Memory B cell (primary cell): ENCODE measurements at regions not wholly inside any gene's neighbourhood (a gene's known extent, or its start where the extent isn't known, plus 50 kb on each side); places are given as distances from the start of the nearest gene placed in this dataset.
"Not testable (repeated sequence)": the region's sequence is repeated elsewhere in the genome, so short reads cannot be mapped to it uniquely, and the experiment has no call there.

Experiments
- ATAC-seq: fragments of 150-1000 bp; cut with Tn5 transposase; 2 replicates; pipeline ENCODE4 v1.10.0; 2021; ENCODE audit warnings: low read depth, mild to moderate bottlenecking, moderate library complexity
- DNase-seq, 2 donors: peaks; one replicate each; pipeline ENCODE4 v3.0.0; 2022; ENCODE audit warnings: low spot score in 2 of 2
- H3K27ac Mint-ChIP-seq: one replicate; pipeline ENCODE4 v1.8.0; 2022; ENCODE audit warnings: mild to moderate bottlenecking, moderate library complexity, mixed read lengths
- H3K27me3 Mint-ChIP-seq: one replicate; pipeline ENCODE4 v1.8.0; 2022; ENCODE audit warnings: mixed read lengths
- H3K36me3 Mint-ChIP-seq: one replicate; pipeline ENCODE4 v1.8.0; 2022; ENCODE audit warnings: mild to moderate bottlenecking, mixed read lengths
- H3K4me1 Mint-ChIP-seq: one replicate; pipeline ENCODE4 v1.8.0; 2022; ENCODE audit warnings: mixed read lengths
- H3K4me3 Mint-ChIP-seq: one replicate; pipeline ENCODE4 v1.8.0; 2022; ENCODE audit warnings: mild to moderate bottlenecking, moderate library complexity, mixed read lengths
- H3K9me3 Mint-ChIP-seq: one replicate; pipeline ENCODE4 v1.8.0; 2022; ENCODE audit warnings: mixed read lengths

- no peak for ATAC-seq
- Mint-ChIP-seq H3K4me3 (no peak overlapping the region), H3K4me1 (no peaks in the 10 kb centered on the region), H3K27ac (no peak overlapping the region), H3K9me3 (peaks cover 2% of the 10 kb centered on the region), H3K27me3 (peaks cover 8% of the 10 kb centered on the region), H3K36me3 (peaks cover 2% of the 10 kb centered on the region)
- no peak for DNase-seq
Observed at GRCh38 chr5:61215996-61216395, 53.7 kb upstream of the SMIM15 start.

GRCh38 chr5:61216741-61217140, 54.5 kb upstream of the SMIM15 start:
- ATAC-seq = no peak
- Mint-ChIP-seq H3K9me3 (peaks cover 2% of the 10 kb centered on the region), H3K4me3 (no peak overlapping the region), H3K4me1 (no peaks in the 10 kb centered on the region), H3K27ac (no peak overlapping the region), H3K27me3 (peaks cover 8% of the 10 kb centered on the region), H3K36me3 (peaks cover 2% of the 10 kb centered on the region)
- no peak for DNase-seq

GRCh38 chr5:61217214-61217613, 54.9 kb upstream of the SMIM15 start:
- Mint-ChIP-seq H3K9me3 (peaks cover 2% of the 10 kb centered on the region), H3K27me3 (peaks cover 8% of the 10 kb centered on the region), H3K36me3 (peaks cover 2% of the 10 kb centered on the region), H3K4me3 (no peak overlapping the region), H3K27ac (no peak overlapping the region), H3K4me1 (no peaks in the 10 kb centered on the region)
- DNase-seq (no peak), ATAC-seq (no peak)

GRCh38 chr5:61228229-61228628, 66.0 kb upstream of the SMIM15 start:
- Mint-ChIP-seq H3K27ac (no peak overlapping the region), H3K9me3 (peaks cover 2% of the 10 kb centered on the region), H3K27me3 (peaks cover 10% of the 10 kb centered on the region), H3K4me3 (no peak overlapping the region), H3K4me1 (peaks cover 3% of the 10 kb centered on the region), H3K36me3 (no peaks in the 10 kb centered on the region)
- ATAC-seq (no peak), DNase-seq (no peak)

- DNase-seq (no peak), ATAC-seq (peak; percentile 32)
- H3K27ac Mint-ChIP-seq = no peak overlapping the region
- no peak overlapping the region for H3K4me3 Mint-ChIP-seq
- peaks cover 3% of the 10 kb centered on the region for H3K4me1 Mint-ChIP-seq
- peaks cover 2% of the 10 kb centered on the region for H3K9me3 Mint-ChIP-seq
- H3K36me3 Mint-ChIP-seq = no peaks in the 10 kb centered on the region
- peaks cover 12% of the 10 kb centered on the region for H3K27me3 Mint-ChIP-seq
Observed at GRCh38 chr5:61228691-61229280, 66.5 kb upstream of the SMIM15 start.

- peaks cover 2% of the 10 kb centered on the region for H3K9me3 Mint-ChIP-seq
- no peak overlapping the region for H3K4me3 Mint-ChIP-seq
- no peak for ATAC-seq
- peaks cover 3% of the 10 kb centered on the region for H3K4me1 Mint-ChIP-seq
- H3K27me3 Mint-ChIP-seq = peaks cover 10% of the 10 kb centered on the region
- H3K36me3 Mint-ChIP-seq = no peaks in the 10 kb centered on the region
- DNase-seq = no peak
- no peak overlapping the region for H3K27ac Mint-ChIP-seq
Observed at GRCh38 chr5:61229416-61229815, 67.1 kb upstream of the SMIM15 start.

GRCh38 chr5:61230492-61230891, 68.2 kb upstream of the SMIM15 start:
- Mint-ChIP-seq H3K9me3 (peaks cover 2% of the 10 kb centered on the region), H3K4me3 (no peak overlapping the region), H3K27ac (no peak overlapping the region), H3K4me1 (peaks cover 3% of the 10 kb centered on the region), H3K27me3 (peaks cover 10% of the 10 kb centered on the region), H3K36me3 (no peaks in the 10 kb centered on the region)
- DNase-seq (no peak), ATAC-seq (no peak)

- Mint-ChIP-seq H3K9me3 (peaks cover 2% of the 10 kb centered on the region), H3K4me1 (peaks cover 3% of the 10 kb centered on the region)
Observed at GRCh38 chr5:61231813-61232212, 69.5 kb upstream of the SMIM15 start.

GRCh38 chr5:61232490-61233050, 70.3 kb upstream of the SMIM15 start:
- DNase-seq (no peak), ATAC-seq (no peak)
- Mint-ChIP-seq H3K4me3 (no peak overlapping the region), H3K27me3 (peaks cover 12% of the 10 kb centered on the region), H3K27ac (no peak overlapping the region), H3K4me1 (peaks cover 3% of the 10 kb centered on the region), H3K36me3 (no peaks in the 10 kb centered on the region), H3K9me3 (peaks cover 4% of the 10 kb centered on the region)

More at GRCh38 chr5:61231813-61232212, 69.5 kb upstream of the SMIM15 start:
- Mint-ChIP-seq H3K36me3 (no peaks in the 10 kb centered on the region), H3K27me3 (peaks cover 10% of the 10 kb centered on the region), H3K27ac (no peak overlapping the region), H3K4me3 (no peak overlapping the region)
- DNase-seq = no peak
- no peak for ATAC-seq

GRCh38 chr5:61234019-61234418, 71.8 kb upstream of the SMIM15 start:
- DNase-seq = no peak
- H3K4me1 Mint-ChIP-seq = peaks cover 3% of the 10 kb centered on the region
- no peak for ATAC-seq
- no peak overlapping the region for H3K27ac Mint-ChIP-seq
- no peak overlapping the region for H3K4me3 Mint-ChIP-seq
- H3K9me3 Mint-ChIP-seq = peaks cover 4% of the 10 kb centered on the region
- peaks cover 13% of the 10 kb centered on the region for H3K27me3 Mint-ChIP-seq
- H3K36me3 Mint-ChIP-seq = peaks cover 3% of the 10 kb centered on the region

- H3K4me3 Mint-ChIP-seq, ATAC-seq: not testable (repeated sequence)
Observed at GRCh38 chr5:61236715-61237114, 74.4 kb upstream of the SMIM15 start.

GRCh38 chr5:61245486-61245885, 83.2 kb upstream of the SMIM15 start:
- H3K27ac Mint-ChIP-seq = no peak overlapping the region
- DNase-seq (no peak), ATAC-seq (no peak)
- H3K4me3 Mint-ChIP-seq = no peak overlapping the region
- H3K36me3 Mint-ChIP-seq = peaks cover 5% of the 10 kb centered on the region
- no peaks in the 10 kb centered on the region for H3K4me1 Mint-ChIP-seq
- peaks cover 5% of the 10 kb centered on the region for H3K9me3 Mint-ChIP-seq
- H3K27me3 Mint-ChIP-seq = no peaks in the 10 kb centered on the region

More at GRCh38 chr5:61236715-61237114, 74.4 kb upstream of the SMIM15 start:
- H3K4me1 Mint-ChIP-seq, H3K9me3 Mint-ChIP-seq, DNase-seq, H3K36me3 Mint-ChIP-seq, H3K27ac Mint-ChIP-seq: not testable (repeated sequence)
- peaks cover 11% of the 10 kb centered on the region for H3K27me3 Mint-ChIP-seq

- H3K27me3 Mint-ChIP-seq = no peaks in the 10 kb centered on the region
- H3K27ac Mint-ChIP-seq = no peak overlapping the region
- H3K9me3 Mint-ChIP-seq = peaks cover 5% of the 10 kb centered on the region
- no peaks in the 10 kb centered on the region for H3K4me1 Mint-ChIP-seq
- H3K36me3 Mint-ChIP-seq = peaks cover 5% of the 10 kb centered on the region
- ATAC-seq = no peak
- no peak overlapping the region for H3K4me3 Mint-ChIP-seq
- no peak for DNase-seq
Observed at GRCh38 chr5:61245936-61246335, 83.7 kb upstream of the SMIM15 start.

GRCh38 chr5:61246768-61247307, 84.6 kb upstream of the SMIM15 start:
- Mint-ChIP-seq H3K27me3 (no peaks in the 10 kb centered on the region), H3K9me3 (peaks cover 5% of the 10 kb centered on the region), H3K36me3 (peaks cover 5% of the 10 kb centered on the region), H3K4me3 (no peak overlapping the region), H3K27ac (no peak overlapping the region), H3K4me1 (no peaks in the 10 kb centered on the region)
- DNase-seq (no peak), ATAC-seq (no peak)
